ENCODE measurements at regions not wholly inside any gene's neighbourhood (a gene's known extent, or its start where the extent isn't known, plus 50 kb on each side); places are given as distances from the start of the nearest gene placed in this dataset.

DNA sequence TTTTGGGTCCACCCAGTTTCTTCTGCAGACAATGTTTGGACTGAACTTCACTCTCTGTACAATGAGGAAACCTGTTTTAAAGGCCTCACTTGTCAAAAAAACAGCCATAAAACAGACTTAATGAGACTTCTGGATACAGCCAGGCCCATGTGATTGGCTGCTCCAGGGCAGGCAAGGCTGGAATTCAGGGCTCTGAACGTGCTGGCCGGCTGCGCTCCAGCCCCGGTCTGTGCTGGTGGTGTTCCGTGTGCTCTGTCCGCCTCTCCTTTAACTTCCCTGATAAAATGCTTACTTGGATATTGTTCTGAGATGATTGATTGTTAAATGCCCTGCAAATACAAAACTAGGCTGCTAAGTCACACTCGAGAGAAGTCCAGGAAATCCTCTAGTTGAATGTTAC lies 131.2 kb upstream of the KLF4 start:
- DNase-seq, result no peak

DNA sequence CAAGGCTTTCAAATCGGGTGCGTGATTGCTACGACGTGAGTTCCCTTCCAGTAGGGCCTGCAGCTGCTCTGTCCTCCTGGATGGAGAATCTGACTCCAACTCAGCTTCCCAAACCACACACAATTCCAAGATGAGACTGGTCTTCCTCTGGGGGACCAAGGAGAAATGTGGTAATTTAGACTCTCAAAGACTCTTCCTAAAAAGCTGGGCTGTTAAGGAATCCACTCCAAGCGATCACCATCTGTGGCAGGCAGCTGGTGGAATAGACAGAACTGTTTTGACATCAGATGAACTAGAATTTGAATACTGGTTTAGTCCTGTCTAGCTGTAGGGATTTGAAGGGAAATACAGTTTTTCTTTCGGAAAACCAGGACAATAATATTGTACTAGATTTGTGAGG lies 130.7 kb upstream of the KLF4 start:
- DNase-seq, result no peak

DNA sequence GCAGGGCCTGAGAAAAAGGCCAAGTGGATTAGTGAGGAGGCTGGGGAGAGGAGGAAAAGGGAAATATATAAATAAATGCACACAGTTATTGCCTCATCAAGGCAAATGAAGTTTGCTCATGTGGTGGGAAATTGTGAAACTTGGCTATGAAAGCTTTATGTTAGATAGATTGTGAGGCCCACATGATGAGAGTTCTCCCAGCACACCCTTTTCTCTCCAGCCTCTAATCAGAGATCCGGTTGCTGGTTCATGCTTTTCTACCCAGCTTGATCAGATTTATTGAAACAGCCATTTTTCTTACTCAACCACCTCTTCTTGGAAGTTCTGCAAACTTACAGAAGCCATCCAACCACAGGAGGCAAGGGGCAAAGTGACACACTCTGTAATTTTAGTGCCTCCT lies 125.8 kb upstream of the KLF4 start:
- no peak for DNase-seq

DNA sequence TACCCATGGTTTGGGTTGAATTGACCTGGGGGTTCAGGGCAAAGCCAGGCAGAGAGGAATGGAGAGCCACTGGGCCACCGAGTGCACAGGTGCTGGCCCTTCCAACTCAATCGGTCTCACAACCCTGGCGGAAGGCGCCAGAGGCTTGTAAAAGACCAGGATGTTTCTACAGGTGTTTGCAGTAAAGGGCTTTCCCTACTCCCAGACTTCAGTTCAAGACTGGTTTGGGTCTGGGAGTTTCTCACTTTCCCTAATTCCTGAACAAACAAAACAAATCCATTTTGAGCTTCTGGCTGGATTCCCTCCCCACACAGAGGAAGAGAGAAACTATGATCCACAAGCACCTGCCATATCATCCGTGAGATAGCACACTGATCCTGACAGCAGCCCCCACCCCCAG lies 125.2 kb upstream of the KLF4 start:
- DNase-seq, result no peak

DNA sequence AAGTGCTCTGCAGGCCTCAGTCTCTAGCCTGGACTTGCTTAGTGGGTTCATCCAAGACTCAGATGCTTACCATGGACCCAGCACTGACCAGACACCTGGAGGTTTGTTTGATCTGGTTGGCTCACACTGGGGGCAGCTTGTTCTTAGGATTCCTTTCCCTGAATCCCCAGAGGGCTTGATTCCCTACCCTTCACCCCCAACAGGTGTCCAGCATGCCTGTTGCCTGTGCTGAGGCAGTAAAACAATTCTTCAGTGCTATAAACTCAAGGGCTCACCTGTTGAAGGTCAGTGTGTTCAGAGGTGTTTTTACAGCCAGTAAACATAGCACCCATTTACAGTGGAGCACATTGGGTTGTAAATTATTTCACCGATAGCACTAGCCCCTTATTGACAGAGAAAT lies 123.8 kb upstream of the KLF4 start:
- DNase-seq, result no peak

DNA sequence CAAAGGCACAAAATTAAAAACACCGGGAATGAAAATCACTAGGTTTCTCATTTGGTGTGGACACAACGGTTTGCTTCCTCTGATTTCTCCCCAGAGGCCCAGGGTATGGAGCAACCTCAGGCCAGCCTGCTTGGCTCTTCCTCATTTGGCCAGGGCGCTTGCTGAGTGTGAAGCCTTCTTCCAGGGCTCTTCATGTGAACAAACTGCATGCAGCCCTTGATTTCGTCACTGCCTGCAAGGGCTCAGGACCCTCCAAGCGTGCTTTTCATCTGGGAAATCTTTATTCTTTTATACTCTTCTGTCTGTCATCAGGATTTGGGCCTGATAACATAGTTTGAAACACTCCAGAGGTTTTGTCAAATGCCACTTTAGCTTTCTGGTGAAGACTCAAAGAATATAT lies 122.6 kb upstream of the KLF4 start:
- no peak for DNase-seq

DNA sequence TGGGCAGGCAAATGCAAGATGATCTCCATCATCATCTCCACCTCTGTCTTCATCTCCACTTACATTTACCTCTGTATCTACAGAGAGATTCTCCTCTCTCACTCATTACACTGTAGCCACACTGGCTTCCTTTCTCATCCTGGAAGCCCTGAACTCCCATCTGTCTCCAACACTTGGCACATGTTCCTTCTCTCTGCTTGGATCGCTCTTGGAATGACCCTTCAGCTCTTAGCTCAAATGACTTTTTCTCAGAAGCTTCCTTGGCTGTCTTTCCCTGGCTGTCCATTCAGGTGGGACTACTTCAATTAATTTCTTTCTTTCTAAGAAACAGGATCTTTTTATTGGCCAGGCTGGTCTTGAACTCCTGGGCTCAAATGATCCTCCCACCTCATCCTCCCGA lies 120.0 kb upstream of the KLF4 start:
- no peak for DNase-seq

DNA sequence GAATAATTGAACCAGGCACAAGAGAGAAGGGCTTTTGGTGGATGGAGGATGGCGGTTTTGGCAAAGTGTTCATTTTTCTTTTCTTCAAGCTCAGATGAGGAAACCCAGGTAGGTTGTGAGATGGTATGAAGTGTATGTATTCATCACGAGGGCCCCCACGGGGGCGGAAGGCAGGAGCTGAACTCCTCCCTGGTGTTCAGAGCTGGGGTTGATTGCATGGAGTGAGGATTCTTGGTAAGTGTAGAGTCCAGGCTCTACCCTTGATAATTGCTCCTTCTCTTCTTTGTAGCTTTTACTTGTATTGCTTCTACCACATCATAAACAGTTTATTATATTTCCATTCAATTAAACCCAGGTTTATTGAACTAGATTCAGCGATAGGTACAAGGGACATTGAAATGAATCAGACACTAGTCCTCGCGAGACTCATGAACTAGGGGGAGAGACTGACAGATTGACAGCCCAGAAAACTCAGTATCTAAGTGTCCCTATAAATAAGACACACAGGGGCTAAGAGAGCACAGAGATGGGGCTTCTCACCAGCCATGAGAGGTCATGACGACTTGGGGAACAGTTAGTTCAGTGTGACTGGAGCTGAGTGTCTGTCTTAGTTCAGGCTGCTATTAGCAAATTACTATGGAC lies 116.7 kb upstream of the KLF4 start:
- no peak for DNase-seq

DNA sequence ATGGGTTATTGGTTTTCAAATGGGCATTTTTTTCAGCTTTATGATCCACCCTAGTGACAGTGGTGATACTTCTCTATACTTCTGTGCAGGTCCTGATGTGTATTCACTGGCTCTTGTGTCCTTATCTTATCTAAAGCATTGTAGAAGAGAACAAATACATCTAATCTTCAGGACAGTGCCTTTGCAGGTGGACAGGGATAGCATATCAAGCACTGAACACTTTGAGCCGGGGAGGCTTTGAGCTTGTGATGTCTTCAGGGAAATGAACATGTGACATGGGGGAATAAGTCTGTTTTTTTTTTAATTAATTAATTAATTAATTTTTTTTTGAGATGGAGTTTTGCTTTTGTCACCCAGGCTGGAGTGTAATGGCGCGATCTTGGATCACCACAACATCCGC lies 115.5 kb upstream of the KLF4 start:
- no peak for DNase-seq

DNA sequence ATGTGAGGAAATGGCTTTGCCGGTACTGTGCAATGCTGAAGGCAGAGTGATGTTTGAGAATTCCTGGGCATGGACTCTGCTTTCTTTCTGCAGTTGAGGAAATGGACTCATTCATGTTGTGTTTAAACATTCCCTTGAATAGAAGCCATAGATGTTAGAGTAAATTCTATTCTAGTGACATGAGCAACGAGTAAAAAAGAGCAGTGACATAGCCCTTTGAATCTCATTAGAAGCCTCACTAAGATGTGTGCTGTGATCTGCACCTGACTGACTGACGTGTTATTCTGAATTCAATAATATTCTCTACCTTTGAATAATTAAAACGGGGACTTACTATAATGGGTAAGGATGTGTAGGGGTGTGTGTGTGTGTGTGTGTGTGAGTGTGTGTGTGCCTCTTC lies 113.7 kb upstream of the KLF4 start:
- DNase-seq, result no peak

DNA sequence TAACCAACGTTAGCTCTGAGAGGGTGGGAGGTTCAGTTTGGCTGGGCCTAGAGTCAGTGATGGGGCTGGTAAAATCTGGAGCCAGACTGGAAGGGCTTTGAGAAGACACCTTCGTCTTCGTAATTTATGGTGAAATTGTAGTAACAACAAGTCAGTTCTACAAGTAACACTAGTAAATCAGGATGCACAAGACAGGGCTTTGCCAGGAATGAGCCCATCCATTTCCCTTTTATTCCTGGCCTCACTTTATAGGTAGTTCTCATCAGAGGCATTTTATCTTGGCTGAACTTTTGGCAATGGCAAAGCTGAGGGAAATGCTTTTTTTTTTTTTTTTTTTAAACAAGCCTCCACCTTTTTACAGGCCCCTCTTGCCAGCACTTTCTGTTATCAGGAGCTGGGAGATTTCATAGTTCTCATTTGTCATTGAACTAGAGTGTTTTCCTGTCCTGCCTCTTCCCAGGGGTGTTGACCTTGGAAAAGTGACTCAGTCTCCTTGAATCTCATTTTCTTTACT lies 110.5 kb upstream of the KLF4 start:
- DNase-seq, result no peak

DNA sequence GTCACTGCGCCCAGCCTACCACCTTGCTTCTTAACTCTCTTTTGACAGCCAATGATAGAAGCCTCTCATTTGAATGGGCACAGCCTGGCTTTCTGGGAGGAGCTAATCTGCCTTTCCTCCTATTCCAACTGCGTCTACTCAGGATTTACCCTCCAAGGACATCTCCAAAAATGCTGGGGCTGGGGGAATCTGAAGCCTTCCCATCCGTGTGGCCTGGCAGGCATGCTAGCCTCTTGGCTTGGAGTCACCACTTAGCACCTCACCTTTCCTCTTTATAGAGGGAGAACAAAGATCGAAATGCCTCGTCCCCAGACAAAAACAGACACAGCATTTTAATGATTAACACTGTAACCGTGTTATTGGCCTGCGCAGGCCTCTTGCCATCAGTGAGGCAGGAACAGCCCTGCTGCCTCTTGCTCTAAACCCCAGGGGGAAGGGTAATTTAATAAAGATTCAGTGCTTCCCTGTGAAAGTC lies 108.2 kb upstream of the KLF4 start:
- no peak for DNase-seq

DNA sequence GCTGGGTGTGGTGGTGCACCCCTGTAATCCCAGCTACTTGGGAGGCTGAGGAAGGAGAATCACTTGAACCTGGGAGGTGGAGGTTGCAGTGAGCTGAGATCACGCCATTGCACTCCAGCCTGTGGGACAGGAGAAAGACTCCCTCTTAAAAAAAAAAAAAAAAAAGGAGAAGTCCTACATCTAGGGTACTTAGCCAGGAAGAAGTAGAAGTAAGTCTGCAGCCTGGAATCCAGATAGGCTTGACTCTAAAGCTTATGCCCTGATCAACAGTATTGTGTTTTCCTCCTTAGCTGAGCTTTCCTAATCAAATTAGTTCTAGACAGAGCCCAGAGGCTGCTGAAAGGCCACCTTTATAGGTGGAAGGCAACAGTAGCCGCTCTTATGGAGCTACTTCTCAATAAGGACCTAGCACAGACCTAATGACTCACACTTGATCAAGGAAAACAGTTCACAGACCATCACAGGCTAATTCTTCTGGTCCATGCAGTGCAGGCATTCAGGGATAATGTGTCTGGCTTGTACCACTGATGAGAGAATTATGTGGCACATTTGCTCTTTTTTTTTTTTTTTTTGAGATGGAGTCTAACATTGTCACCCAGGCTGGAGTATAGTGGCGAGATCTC lies 105.5 kb upstream of the KLF4 start:
- DNase-seq, result no peak

DNA sequence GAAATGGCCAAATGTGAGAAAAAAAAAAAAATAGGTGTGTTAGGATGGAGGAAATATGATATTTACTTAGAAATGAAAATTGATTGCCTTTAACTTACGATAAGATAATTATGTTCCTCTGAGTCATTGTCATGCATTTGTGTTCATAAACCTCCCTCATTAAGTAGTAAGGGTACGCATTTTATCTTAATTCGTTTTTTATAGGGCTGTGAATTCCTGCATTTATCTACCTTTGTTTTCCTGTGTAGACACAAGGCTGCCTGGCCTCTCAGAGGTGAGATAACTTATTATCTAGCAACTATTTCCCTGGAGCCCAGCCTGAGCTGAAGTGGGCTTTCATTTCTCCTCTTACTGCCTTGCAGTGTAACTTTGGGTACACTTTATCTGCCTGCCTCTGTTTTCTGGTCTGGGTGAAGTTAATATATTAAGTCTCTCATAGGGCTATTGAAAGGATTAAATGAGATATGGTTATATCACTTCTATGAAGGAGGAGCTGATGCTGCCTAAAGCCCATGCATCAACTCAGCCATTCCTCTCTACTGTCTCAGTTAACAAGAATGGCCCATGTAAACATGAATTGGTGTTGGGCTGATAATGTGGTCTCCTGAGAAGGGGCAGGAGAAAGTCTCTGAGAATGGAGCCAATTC lies 103.8 kb upstream of the KLF4 start:
- DNase-seq, result no peak

DNA sequence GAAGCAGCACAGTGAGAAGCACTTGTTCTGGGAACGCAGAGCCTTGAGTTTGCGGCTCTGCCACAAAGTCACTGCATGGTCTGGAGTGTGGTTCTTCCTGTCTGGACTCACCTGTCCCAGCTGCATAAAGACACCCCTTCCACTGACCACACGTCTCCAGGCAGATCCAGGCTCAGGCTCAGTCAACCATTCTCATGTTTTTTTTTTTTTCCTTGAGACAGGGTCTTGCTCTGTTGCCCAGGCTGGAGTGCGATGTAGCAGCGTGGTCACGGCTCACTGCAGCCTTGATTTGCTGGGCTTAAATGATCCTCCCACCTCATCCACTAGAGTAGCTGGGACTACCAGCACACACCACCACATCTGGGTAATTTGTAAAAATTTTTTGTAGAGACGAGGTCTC lies 102.9 kb upstream of the KLF4 start:
- DNase-seq, result no peak

DNA sequence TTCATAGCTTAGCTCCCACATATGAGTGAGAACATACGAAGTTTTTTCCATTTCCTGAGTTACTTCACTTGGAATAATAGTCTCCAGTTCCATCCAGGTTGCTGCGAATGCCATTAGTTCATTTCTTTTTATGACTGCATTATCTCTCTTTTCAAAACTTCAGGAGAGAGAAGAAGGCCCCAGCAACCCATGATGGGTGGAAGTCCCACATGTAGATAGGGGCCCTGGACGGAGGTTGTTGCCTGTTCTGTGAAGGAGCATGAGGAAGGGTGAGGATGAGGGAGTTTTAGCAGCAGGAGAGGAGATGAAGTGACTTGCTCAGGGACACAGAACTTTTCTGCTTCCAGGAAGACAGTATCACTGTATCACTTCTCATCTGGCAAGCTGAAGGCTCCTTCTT lies 102.2 kb upstream of the KLF4 start:
- DNase-seq, result no peak

DNA sequence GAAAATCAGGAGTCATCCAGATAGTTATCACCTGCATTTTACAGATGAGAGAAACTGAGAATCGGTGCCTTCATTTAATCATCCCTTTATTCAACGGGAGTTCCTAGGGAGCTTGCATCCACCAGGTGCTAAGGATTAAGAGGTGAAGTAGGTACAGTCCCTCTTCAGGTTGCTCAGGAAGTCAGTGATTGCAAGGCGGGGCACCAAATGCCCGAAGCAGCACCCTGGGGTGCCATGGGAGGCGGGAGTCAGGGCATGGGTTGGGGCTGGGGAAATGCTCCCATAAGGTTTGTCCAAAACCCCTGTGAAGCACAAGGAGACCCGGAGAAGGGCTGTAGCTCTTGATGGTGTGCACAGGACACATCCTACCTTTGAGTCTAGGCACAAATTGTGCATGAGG lies 98.8 kb upstream of the KLF4 start:
- DNase-seq, result no peak

DNA sequence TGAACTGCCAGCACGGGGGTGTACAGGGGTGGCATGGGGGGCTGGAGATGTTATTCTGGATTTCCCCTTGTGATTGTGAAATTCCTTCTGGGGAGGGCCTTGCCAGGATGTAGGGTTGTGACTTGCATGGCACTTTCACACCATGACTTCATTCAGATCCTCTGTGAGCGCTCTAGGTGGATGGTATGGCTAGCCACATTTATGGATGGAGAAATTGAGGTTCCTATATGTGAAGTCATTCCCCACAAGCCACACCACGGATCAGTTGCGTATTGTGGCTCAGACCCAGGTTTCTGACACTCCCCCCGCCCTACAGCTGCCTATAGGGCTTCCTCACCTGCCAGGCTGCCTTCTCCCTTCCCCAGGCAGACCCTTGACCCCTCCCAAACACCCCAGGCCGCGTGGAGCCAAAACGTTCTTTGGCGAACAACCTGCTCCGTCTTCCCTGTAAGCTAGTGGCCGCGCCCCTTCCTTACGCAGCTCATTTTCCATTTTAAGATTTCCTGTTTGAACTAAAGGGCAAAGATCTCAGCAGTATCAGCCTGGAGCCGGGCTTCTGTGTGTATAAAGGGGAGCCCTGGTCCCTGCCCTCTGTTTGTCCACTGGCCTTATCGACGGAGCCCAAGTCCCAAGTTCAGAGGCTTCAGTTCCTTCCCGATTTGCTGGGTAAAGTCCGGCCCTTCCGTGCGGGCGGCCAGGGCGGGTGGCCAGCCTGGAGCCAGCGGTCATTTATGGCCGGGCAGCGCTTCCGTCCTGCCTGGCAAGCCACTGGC lies 97.8 kb upstream of the KLF4 start:
- DNase-seq, result no peak

DNA sequence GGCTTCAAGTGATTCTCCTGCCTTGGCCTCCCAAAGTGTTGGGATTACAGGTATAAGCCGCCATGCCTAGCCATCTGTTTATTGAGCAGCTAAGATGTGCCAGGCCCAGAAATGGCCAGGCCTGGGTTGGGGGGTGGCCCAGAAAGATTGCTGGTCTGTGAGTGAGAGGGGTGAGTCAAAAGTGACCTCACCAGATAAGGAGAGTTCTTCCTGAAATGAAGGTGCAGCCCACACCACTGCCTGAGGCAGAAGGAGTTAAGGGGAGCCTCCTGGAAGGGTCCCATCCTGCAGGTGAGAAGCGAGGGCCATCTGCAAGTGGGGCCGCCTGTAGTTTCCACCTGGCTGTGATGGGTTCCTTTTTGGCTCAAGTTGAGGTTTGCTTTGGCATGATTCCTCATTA lies 96.9 kb upstream of the KLF4 start:
- DNase-seq, result no peak

DNA sequence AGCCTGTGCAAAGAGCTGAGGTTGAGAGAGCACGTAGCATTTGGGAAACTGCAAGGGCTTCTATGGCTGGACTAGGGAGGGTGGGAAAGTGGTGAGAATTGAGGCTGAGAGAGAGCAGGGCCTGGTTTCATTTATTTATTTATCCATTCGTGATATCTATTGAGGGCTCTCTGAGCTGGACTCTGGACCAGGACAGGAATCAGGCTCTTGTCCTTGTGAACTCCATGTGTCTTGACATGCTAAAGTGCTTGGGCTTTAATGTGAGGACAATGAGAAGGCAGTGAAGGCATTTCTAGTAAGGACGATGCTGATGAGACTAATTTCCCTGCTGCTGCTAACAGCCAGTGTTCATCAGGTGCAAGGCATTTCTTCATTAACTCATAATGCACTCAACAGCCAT lies 95.9 kb upstream of the KLF4 start:
- no peak for DNase-seq

DNA sequence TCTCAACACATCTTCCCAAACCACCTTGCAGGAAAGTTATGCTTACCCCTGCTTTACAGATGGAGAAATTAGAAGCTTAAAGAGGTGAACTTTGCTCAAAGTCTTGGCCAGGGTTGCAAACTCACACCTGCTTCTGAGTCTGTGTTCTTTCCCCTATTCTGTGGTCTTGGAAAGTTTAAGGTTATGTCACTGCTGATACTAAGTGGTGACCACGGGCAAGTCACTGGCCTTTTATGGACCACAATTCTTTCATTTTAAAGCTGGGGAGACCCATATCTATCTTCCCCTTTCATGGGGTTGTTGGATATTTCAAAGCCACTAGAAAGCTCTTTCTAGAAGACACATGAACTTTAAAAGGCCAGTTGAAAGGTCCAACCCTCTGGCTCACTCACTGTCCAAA lies 95.4 kb upstream of the KLF4 start:
- no peak for DNase-seq

DNA sequence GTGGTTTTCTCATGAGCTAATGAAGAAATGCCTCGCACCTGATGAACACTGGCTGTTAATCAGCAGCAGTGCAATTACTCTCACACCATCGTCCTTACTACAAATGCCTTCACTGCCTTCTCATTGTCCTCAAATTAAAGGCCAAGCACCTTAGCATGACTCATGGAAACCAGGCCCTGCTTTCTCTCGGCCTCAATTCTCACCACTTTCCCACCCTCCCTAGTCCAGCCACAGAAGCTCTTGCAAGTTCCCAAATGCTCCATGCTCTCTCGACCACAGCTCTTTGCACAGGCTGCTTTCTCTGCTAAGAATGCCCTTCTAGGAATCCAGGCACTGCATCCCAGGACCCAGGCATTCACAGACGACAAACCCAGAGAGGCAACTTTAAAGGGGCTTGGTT lies 94.6 kb upstream of the KLF4 start:
- no peak for DNase-seq

DNA sequence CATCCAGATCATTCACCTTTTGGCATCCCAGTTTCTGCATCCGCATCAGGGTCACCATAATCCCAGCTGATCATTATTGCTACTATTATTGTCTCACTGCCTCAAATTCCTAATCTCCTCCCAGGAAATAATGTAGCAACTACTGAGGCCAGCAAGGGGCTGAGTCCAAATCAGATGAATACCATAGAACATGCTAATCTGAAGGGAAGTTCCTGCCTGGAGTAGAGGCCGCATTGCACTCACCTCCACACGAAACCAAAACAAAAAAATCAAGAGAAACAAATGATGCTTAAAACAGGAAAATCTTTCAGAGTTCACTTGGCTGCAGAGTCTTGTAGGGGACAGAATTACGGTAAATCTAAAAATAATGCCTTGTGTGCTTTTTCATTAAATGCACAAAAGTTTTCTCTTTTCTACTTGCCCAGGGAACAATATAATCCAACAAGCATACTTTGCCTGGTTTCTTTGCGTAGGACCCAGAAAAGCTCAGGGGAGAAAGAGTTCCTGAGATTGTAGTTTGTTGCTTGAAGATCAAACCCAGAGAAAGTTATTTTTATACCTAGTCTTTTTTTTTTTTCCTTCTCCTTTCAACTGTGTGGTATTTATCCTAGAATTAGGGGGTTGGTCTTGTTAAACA lies 87.7 kb upstream of the KLF4 start:
- no peak for DNase-seq

All from NCI-H2227 treated with DMSO at 0.1 percent for 48 hours (cell line).